Erythroblast (primary cell): ENCODE measurements at regions not wholly inside any gene's neighbourhood (a gene's known extent, or its start where the extent isn't known, plus 50 kb on each side); places are given as distances from the start of the nearest gene placed in this dataset.

Experiments
- GATA1 ChIP-seq: IDR thresholded peaks from 2 replicates; pipeline ENCODE4 v1.6.1; 2011; ENCODE audit warnings: low read depth, mild to moderate bottlenecking, control low read depth, low read length, moderate library complexity
- POLR2A ChIP-seq: IDR thresholded peaks from 2 replicates; pipeline ENCODE4 v1.6.1; 2011; ENCODE audit warnings: mild to moderate bottlenecking, low read length

- TF ChIP-seq POLR2A (no peak), GATA1 (no peak)
Observed at GRCh38 chr1:90513956-90514355, 203.1 kb downstream of the BARHL2 start.
